HG03045 (cell line): ENCODE measurements at regions not wholly inside any gene's neighbourhood (a gene's known extent, or its start where the extent isn't known, plus 50 kb on each side); places are given as distances from the start of the nearest gene placed in this dataset.
A peak's percentile ranks its signal among the peaks of the same experiment; 100 is the strongest.
"Not testable (repeated sequence)": the region's sequence is repeated elsewhere in the genome, so short reads cannot be mapped to it uniquely, and the experiment has no call there.

ENCODE experiments used
- ATAC-seq: cut with Tn5 transposase; IDR thresholded peaks from one replicate; pipeline ENCODE4 v1.9.1; 2021; ENCODE audit warnings: mild to moderate bottlenecking, moderate library complexity; ENCODE audit not compliant: unreplicated experiment

DNA sequence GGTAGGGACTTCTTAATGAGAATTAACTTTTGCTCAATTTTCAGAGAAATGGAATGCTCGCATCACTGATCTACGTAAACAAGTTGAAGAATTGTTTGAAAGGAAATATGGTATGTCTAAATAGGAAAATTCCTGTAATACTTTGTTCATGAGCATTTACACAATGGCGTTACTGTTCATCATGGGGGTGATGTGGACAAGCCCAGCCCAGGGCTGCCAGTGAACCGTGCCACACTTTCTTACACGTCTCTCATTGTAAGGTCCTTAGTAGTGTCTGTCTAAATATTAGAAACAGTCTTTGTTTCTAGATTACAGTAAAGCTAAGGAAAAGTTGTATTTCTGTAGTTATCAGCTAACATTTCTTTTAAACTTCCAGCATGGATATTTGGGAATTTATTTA lies 91.0 kb upstream of the SPDYE9 start:
- not testable (repeated sequence) for ATAC-seq

DNA sequence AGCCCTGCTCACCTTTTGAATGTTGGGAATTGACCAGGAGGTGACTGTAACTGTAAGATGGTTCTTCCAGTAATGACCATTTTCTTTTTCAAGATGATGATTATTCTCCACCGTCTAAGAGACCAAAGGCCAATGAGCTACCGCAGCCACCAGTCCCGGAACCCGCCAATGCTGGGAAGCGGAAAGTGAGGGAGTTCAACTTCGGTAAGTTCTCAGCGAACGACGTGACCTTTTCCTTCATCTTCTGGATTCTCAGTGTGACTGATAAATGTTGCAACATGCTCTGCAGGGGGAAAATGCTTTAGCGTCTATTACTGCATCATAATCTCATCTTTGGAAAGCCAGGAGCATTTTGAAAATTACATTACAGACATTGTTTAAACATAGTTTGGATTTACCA lies 89.5 kb upstream of the SPDYE9 start:
- not testable (repeated sequence) for ATAC-seq

DNA sequence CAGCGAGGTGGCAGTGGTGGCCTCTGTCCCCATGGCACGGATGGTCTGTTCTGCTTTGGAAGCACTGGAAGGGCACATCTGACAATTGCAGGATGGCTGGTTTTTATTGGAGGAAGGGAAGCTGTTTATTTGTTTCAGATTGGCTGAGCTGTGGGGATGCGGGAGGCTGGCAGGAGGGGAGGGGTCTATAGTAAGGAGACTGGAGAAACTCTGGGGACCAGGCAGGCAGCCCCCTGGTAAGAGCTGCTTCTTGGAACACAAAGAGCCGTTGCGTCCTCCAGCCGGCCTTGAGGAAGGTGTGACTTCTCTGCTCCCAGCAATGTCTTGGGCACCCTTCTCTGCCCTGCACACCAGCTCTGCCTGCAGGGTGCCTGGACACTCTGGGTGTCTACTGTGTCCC lies 85.1 kb upstream of the SPDYE9 start:
- ATAC-seq, result not testable (repeated sequence)

DNA sequence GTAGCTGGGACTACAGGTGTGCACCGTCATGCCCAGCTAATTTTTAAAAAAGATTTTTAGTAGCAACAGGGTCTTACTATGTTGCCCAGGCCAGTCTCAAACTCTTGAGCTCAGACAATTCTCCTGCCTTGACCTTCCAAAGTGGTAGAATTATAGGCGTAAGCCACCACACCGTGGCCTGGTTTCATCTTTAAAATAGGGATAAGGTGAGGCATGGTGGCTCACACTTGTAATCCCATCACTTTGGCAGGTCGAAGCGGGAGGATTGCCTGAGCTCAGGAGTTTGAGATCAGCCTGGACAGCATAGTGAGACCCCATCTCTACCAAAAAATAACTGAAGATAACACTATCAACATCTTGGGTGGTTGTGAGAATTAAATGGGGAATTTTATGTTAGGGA lies 84.6 kb upstream of the SPDYE9 start:
- ATAC-seq, result not testable (repeated sequence)

DNA sequence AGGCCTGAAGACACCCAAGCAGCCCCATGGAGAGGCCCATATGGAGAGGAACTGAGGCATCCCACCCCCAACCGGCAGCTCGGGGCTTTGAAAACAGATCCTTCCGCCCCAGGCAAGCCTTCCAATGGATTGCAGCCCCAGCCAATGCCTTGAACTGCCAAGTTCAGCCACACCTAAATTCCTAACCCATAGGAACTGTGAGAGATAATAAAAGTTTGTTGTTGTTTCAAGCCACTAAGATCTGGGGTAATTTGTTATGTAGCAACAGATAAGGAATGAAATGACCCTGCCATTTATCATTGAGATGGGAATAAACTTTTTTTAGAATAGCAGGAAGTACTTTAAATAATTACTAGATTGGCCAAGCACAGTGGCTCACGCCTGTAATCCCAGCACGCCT lies 80.3 kb upstream of the SPDYE9 start:
- ATAC-seq, result not testable (repeated sequence)

DNA sequence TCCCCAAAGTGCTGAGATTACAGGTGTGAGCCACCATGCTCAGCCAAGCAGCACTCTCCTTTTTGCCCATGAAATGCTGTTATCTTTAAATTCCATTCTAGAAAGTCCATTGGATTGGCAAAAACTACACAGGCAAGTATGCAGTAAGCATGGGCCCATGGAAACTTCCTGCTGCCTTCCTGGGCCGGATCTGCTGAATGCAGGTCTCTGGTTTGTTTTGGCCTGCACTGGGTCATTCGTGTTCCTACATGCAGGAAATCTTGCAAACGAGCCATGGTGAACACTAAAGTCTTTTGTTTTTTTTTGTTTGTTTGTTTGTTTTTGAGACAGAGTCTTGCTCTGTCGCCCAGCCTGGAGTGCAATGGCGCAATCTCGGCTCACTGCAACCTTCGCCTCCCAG lies 76.8 kb upstream of the SPDYE9 start:
- ATAC-seq, result not testable (repeated sequence)

DNA sequence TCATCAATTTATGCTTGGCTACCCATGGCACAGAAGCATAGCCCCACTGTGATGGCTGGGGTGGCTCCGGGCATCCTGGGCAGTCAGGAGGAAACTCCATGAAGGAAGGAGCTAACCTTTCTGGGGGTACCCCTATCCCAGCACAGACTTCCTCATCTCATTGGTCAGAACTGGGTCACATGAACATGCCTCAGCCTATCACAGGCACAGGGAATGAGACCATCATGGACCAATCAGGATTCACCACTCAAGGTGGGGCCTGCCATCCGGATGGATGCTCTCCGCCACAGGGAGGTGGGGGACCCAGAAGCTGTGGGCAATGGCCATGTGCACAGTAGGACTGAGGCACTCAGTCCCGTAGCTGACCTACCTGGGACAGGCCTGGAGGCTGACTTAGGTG lies 75.9 kb upstream of the SPDYE9 start:
- ATAC-seq, result not testable (repeated sequence)

DNA sequence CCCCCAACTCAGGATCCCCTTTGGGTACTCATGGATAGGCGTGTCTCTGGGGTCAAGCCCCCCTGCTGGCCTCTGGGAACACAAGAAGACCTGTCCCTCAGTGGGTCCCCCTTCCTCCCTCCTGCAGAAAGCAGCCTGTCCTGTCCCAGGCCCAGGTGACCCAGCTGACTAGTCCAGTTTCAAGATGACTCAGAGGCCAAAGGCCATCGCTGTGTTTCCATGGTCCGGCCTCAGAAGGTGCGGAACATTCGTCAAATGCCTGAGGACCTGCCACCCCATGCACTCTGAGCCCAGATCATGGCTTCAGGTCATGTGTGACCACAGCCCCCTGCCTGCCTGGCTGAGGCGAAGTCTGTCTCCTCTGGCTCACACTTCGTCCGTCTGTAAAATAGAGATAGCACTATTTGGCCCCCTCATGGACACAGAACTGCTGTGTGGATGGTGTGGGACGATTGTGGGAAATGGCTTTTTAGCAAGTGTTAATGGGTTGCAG lies 71.4 kb upstream of the SPDYE9 start:
- ATAC-seq, result not testable (repeated sequence)

DNA sequence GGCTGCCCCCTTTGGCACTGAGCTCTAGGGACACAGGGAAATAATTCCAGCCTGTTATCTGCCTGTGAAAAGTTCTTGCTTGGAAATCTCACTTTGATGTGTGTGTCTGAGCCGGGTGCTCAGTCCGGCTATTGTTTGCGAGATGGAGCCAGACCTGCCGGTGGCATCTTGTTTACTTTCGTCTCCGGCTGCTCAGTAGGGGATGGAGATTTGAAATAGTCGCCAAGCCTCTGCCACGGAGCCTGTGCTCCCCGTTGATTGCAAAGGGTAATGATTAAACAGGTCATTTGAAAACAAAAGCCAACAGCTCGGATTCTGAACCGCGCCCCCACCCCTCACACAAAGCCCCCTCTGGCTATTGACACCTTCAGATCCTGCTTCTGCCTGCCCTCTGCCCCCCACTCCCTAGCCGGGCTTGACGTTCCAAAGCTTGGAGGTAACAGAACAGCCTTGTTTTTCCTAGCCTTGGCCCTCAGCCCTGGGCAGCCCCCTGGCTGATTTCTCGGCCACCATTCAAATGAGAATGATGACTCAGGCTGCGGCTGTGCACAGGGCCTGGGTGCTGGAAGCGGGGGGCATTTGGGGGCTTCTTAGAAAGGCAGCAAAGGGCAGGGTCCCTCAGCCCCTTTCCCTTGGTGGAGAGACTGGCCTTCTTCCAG lies 70.8 kb upstream of the SPDYE9 start:
- not testable (repeated sequence) for ATAC-seq

DNA sequence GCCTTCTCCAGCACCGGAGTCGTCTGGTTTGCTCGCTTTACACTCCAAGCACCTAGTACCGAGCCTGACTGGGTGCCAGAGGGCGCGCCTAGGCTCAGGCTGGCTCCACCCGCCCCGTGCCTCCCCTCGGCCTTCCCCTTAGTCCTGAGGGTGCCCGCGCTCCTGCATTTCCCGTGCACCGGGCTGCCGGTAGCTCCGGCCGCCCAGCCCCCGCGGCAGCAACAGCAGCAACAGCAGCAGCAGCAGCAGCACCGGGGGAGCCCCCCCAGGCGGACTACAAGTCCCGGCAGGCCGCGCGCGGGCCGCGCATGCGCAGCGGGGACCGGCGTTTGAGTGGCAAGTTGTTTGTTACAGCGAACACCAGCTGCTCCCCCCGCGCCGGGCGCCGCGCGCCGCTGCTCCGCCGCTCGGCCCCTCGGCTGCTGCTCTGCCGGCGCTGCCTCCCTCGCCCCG lies 68.8 kb upstream of the SPDYE9 start:
- ATAC-seq, result peak; percentile 87

DNA sequence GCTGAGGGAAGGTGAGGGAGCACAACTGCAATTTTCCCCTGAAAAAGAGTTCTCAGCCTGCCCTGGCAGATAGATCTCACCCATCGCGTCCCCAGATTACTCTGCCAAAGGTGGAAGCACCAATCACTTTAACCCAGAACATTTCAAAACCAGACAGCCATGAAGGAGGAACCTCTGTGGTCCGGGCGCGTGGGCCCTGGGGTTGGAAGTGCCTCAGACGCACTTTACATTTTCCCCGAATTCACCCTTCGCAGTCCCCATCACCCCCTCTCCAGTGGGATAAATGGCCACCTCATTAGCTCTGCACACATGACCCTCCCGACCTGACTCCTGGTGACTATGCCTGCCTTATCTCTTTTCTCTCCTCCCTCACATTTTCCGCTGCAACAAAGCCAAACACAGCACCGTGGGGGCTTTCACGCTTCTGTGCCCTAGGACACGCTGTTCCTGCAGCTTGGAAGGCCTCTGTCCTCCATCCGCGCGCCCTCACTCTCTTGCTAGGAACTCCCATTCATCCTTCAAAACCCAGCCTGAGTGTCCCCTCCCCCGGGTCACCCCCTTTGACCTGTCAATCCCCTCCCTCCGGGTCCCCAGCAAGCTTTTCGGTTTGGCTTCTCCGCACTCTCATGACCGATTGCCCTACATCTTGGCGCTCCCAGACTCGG lies 68.2 kb upstream of the SPDYE9 start:
- ATAC-seq, result not testable (repeated sequence)

DNA sequence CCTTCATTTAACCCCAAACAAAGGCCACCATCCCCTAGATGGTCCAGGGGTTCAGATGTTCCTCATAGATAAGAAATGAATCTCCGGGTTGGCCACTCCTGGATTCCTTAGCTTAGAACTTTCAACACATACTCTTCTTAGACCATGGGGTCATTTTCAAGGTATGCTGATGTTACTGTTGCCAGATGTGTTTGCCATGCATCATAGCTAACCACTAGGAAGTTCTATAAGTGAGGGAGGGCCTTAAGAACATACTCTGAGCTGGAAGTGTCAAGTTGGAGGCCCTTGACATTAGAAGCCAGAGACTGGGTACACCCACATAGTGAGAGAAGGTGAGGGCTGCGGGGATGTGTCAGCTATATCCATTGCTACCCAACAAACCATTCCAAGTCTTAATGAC lies 62.7 kb upstream of the SPDYE9 start:
- ATAC-seq, result not testable (repeated sequence)

DNA sequence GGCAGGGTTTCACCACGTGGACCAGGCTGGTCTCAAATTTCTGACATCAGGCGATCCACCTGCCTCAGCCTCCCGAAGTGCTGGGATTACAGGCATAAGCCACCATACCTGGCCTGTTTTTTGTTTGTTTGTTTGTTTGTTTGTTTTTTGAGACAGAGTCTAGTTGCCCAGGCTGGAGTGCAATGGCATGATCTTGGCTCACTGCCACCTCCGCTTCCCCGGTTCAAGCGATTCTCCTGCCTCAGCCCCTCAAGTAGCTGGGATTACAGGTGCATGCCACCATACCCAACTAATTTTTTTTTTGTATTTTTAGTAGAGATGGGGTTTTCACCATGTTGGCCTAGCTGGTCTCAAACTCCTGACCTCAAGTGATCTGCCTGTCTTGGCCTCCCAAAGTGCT lies 61.8 kb upstream of the SPDYE9 start:
- ATAC-seq, result not testable (repeated sequence)

DNA sequence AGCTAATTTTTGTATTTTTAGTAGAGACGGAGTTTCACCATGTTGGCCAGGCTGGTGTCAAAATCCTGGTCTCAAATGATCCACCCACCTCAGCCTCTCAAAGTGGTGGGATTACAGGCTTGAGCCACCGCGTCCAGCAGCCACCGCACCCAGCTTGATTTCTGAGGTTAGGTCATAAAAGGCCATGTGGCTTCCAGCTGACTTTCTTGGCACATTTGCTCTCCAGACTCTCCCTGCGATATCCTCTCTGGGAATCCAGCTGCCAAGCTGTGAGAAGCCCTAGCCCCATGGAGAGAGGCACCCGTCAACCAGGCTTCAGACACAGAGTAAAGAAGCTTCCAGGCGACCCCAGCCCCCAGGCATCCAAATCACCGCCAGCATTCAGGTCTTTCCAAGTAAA lies 58.2 kb upstream of the SPDYE9 start:
- ATAC-seq, result not testable (repeated sequence)

DNA sequence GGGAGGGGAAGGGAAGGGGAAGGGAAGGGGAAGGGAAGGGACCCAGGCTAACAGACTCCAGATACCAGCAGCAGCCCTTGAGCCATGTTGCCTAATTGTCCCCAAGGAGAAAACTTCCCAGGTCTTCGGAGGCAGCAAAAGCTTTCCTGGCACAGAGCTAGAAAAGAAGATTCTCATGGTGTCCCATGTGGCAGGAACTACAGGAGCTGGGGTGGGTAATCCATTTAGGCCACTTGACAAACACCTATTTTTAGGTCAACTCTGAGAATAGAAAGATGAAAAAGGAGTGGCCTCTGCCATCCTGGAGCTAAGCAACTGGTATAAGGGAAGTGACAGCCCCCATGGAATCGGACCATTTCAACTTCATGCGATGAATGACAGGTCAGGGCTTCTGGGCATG lies 52.1 kb upstream of the SPDYE9 start:
- not testable (repeated sequence) for ATAC-seq
